ENCODE measurements at regions not wholly inside any gene's neighbourhood (a gene's known extent, or its start where the extent isn't known, plus 50 kb on each side); places are given as distances from the start of the nearest gene placed in this dataset.

DNA sequence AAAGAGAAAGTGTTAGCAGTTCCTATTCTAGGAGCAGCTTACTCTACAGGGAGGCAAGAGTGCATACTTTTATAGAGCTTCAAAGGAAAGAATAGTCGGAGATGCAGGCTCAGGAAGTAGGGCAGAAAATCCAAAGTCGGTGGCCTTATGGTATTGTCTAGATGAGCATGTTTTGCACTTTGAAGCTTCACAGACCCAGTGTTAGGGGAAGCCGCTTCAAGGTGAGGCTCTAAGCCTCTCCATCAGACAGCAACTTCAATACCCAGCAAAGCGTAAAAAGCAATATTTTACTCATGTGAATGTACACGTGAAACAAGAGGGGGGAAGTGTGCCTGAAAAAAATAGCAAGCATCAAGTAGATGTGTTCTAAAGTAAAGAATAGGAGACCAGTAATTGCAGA, 125.6 kb upstream of the RASGRP1 start:
- no peaks in the 10 kb centered on the region for H3K36me3 ChIP-seq (ENCODE audit: insufficient read depth, low read length, poor library complexity, severe bottlenecking)
- intact Hi-C loops (cut with micrococcal nuclease; ENCODE audit: unreplicated experiment) = no loop called here
- H3K27ac ChIP-seq (ENCODE audit: low read depth, low read length, poor library complexity, severe bottlenecking) = no peak overlapping the region
- no peaks in the 10 kb centered on the region for H3K4me1 ChIP-seq (ENCODE audit: insufficient read depth, low read length, poor library complexity, severe bottlenecking)
- no peaks in the 10 kb centered on the region for H3K9me3 ChIP-seq (ENCODE audit: low read depth, low read length, poor library complexity, severe bottlenecking)
- TF ChIP-seq EZH2 (IDR thresholded peaks at IDR 0.05; ENCODE audit: borderline replicate concordance, low read depth, low read length, poor library complexity, severe bottlenecking) = no peak
- TF ChIP-seq, protein P1, sequence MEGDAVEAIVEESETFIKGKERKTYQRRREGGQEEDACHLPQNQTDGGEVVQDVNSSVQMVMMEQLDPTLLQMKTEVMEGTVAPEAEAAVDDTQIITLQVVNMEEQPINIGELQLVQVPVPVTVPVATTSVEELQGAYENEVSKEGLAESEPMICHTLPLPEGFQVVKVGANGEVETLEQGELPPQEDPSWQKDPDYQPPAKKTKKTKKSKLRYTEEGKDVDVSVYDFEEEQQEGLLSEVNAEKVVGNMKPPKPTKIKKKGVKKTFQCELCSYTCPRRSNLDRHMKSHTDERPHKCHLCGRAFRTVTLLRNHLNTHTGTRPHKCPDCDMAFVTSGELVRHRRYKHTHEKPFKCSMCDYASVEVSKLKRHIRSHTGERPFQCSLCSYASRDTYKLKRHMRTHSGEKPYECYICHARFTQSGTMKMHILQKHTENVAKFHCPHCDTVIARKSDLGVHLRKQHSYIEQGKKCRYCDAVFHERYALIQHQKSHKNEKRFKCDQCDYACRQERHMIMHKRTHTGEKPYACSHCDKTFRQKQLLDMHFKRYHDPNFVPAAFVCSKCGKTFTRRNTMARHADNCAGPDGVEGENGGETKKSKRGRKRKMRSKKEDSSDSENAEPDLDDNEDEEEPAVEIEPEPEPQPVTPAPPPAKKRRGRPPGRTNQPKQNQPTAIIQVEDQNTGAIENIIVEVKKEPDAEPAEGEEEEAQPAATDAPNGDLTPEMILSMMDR (conservative IDR thresholded peaks at IDR 0.05; ENCODE audit: low read depth, low read length) = no peak
- ChIA-PET CTCF (interaction anchor here (1.1 to 2.1 kb wide), 4 partner anchors 10 to 249 kb away, joined by 3 to 16 read pairs (median 8); partner anchors contain the start of gene RASGRP1), POLR2A (ENCODE audit: low non-redundant PET) (no interaction called here)
- no peak for DNase-seq (ENCODE audit: low spot score)
- H3K27me3 ChIP-seq (replicated peaks; ENCODE audit: insufficient read depth, low read depth, low read length, poor library complexity) = no peaks in the 10 kb centered on the region
- no TSS peak for BruUV-seq (replicated peaks)
- H3K4me3 ChIP-seq (ENCODE audit: low read depth, low read length, poor library complexity, severe bottlenecking) = no peak overlapping the region

DNA sequence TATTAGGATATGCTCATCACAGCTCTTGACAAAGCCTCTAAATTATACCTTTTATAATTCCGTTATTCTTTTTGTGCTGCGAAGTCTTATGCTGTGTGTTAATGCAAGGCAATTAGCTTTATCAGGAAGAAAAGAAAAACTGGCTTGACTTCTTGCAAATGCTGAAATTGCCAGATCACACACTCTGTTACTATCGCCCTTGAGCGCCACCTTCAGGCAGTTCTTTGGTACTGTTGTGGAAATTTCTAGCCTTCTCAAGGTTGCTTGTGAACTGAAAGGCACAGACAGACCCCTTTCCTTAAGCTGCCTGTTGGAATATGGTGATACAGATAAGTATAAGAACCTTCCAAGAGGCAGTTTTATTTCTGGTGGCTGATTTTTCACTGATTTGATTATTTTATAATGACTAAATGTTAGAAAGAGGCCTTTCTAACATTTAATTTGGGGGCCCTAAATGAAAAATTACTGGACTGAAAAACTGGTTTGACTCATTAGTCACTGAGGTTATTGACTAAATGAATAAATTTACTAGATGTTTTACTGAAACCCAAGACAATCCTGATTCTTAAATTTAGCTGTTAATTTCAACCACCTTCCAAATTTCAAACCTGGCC, 126.2 kb upstream of the RASGRP1 start:
- peak; percentile 77 for DNase-seq (ENCODE audit: low spot score)
- CTCF ChIA-PET = interaction anchor here (1.1 to 2.1 kb wide), 4 partner anchors 9 to 250 kb away, joined by 3 to 16 read pairs (median 8); partner anchors contain the start of gene RASGRP1
- H3K4me1 ChIP-seq (ENCODE audit: insufficient read depth, low read length, poor library complexity, severe bottlenecking) = no peaks in the 10 kb centered on the region
- POLR2A ChIA-PET (ENCODE audit: low non-redundant PET) = interaction anchor here (0.7 kb wide), 1 partner anchor 231 kb away, joined by 4 read pairs; no protein-coding TSS in a partner anchor
- no peaks in the 10 kb centered on the region for H3K36me3 ChIP-seq (ENCODE audit: insufficient read depth, low read length, poor library complexity, severe bottlenecking)
- H3K9me3 ChIP-seq (ENCODE audit: low read depth, low read length, poor library complexity, severe bottlenecking) = no peaks in the 10 kb centered on the region
- intact Hi-C loops (cut with micrococcal nuclease; ENCODE audit: unreplicated experiment) = no loop called here
- no TSS peak for BruUV-seq (replicated peaks)
- H3K27ac ChIP-seq (ENCODE audit: low read depth, low read length, poor library complexity, severe bottlenecking) = no peak overlapping the region
- TF ChIP-seq, protein P1 (conservative IDR thresholded peaks at IDR 0.05; ENCODE audit: low read depth, low read length) = peak; percentile 83
- no peak for TF ChIP-seq EZH2 (IDR thresholded peaks at IDR 0.05; ENCODE audit: borderline replicate concordance, low read depth, low read length, poor library complexity, severe bottlenecking)
- H3K4me3 ChIP-seq (ENCODE audit: low read depth, low read length, poor library complexity, severe bottlenecking) = no peak overlapping the region
- H3K27me3 ChIP-seq (replicated peaks; ENCODE audit: insufficient read depth, low read depth, low read length, poor library complexity) = no peaks in the 10 kb centered on the region

DNA sequence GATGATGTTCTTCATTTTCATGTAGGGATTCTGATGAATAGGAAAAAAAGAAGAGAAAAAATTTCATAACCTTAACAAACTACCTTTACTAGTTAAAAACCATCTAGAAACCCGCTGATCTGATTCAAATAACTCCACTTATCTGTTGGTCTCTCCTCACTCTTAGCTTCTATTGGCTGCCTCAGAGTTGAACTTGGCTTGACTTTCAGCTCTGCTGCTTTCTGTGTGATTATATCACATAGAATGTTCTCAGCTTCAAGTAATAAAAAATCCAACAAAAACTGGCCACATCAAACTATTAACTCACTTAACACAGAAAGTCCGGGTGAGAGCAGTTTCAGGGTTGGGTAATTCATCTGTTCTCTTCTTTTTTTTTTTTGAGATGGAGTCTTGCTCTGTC, 126.8 kb upstream of the RASGRP1 start:
- no peaks in the 10 kb centered on the region for H3K36me3 ChIP-seq (ENCODE audit: insufficient read depth, low read length, poor library complexity, severe bottlenecking)
- no peaks in the 10 kb centered on the region for H3K4me1 ChIP-seq (ENCODE audit: insufficient read depth, low read length, poor library complexity, severe bottlenecking)
- no TSS peak for BruUV-seq (replicated peaks)
- no peak overlapping the region for H3K4me3 ChIP-seq (ENCODE audit: low read depth, low read length, poor library complexity, severe bottlenecking)
- ChIA-PET CTCF (interaction anchor here (1.1 to 2.1 kb wide), 4 partner anchors 8 to 250 kb away, joined by 3 to 16 read pairs (median 8); partner anchors contain the start of gene RASGRP1), POLR2A (ENCODE audit: low non-redundant PET) (interaction anchor here (0.7 kb wide), 1 partner anchor 232 kb away, joined by 4 read pairs; no protein-coding TSS in a partner anchor)
- no peaks in the 10 kb centered on the region for H3K9me3 ChIP-seq (ENCODE audit: low read depth, low read length, poor library complexity, severe bottlenecking)
- TF ChIP-seq, protein P1 (conservative IDR thresholded peaks at IDR 0.05; ENCODE audit: low read depth, low read length) = no peak
- TF ChIP-seq EZH2 (IDR thresholded peaks at IDR 0.05; ENCODE audit: borderline replicate concordance, low read depth, low read length, poor library complexity, severe bottlenecking) = no peak
- no peak for DNase-seq (ENCODE audit: low spot score)
- no peak overlapping the region for H3K27ac ChIP-seq (ENCODE audit: low read depth, low read length, poor library complexity, severe bottlenecking)
- no peaks in the 10 kb centered on the region for H3K27me3 ChIP-seq (replicated peaks; ENCODE audit: insufficient read depth, low read depth, low read length, poor library complexity)
- intact Hi-C loops (cut with micrococcal nuclease; ENCODE audit: unreplicated experiment) = no loop called here
